ENCODE measurements at regions not wholly inside any gene's neighbourhood (a gene's known extent, or its start where the extent isn't known, plus 50 kb on each side); places are given as distances from the start of the nearest gene placed in this dataset.

GRCh38 chr5:174481737-174482136 lies 242.6 kb upstream of the MSX2 start:
- in situ Hi-C loops (cut with HindIII; ENCODE audit: low pct_ligation_motif_present, low sequenced_read_pairs), result no loop called here
- no peak overlapping the region for H3K27ac ChIP-seq
- no peaks in the 10 kb centered on the region for H3K27me3 ChIP-seq (replicated peaks)
- no peak overlapping the region for H3K4me3 ChIP-seq (ENCODE audit: low read depth, low read length)
- no peaks in the 10 kb centered on the region for H3K36me3 ChIP-seq (replicated peaks)
- TF ChIP-seq CTCF (IDR thresholded peaks at IDR 0.05; ENCODE audit: low read depth, low read length, missing control alignments), result no peak
- no peak for DNase-seq

- Histone ChIP-seq H3K27me3 (replicated peaks) (no peaks in the 10 kb centered on the region), H3K4me3 (ENCODE audit: low read depth, low read length) (no peak overlapping the region), H3K27ac (no peak overlapping the region), H3K36me3 (replicated peaks) (no peaks in the 10 kb centered on the region)
- in situ Hi-C loops (cut with HindIII; ENCODE audit: low pct_ligation_motif_present, low sequenced_read_pairs), result no loop called here
- TF ChIP-seq CTCF (IDR thresholded peaks at IDR 0.05; ENCODE audit: low read depth, low read length, missing control alignments), result no peak
- DNase-seq, result no peak
Measured at GRCh38 chr5:174482607-174483024, 241.8 kb upstream of the MSX2 start.

- no peak overlapping the region for H3K4me3 ChIP-seq (ENCODE audit: low read depth, low read length)
- H3K27me3 ChIP-seq (replicated peaks), result no peaks in the 10 kb centered on the region
- H3K36me3 ChIP-seq (replicated peaks), result no peaks in the 10 kb centered on the region
- H3K27ac ChIP-seq, result no peak overlapping the region
- in situ Hi-C loops (cut with HindIII; ENCODE audit: low pct_ligation_motif_present, low sequenced_read_pairs), result no loop called here
- no peak for DNase-seq
- no peak for TF ChIP-seq CTCF (IDR thresholded peaks at IDR 0.05; ENCODE audit: low read depth, low read length, missing control alignments)
Measured at GRCh38 chr5:174483411-174483810, 241.0 kb upstream of the MSX2 start.

- in situ Hi-C loops (cut with HindIII; ENCODE audit: low pct_ligation_motif_present, low sequenced_read_pairs), result no loop called here
- Histone ChIP-seq H3K4me3 (ENCODE audit: low read depth, low read length) (no peak overlapping the region), H3K27me3 (replicated peaks) (no peaks in the 10 kb centered on the region), H3K36me3 (replicated peaks) (no peaks in the 10 kb centered on the region), H3K27ac (no peak overlapping the region)
- DNase-seq, result no peak
- TF ChIP-seq CTCF (IDR thresholded peaks at IDR 0.05; ENCODE audit: low read depth, low read length, missing control alignments), result no peak
Measured at GRCh38 chr5:174489215-174489614, 235.2 kb upstream of the MSX2 start.

GRCh38 chr5:174489920-174490597 lies 234.3 kb upstream of the MSX2 start:
- Histone ChIP-seq H3K4me3 (ENCODE audit: low read depth, low read length) (no peak overlapping the region), H3K27me3 (replicated peaks) (no peaks in the 10 kb centered on the region), H3K27ac (no peak overlapping the region), H3K36me3 (replicated peaks) (no peaks in the 10 kb centered on the region)
- no peak for TF ChIP-seq CTCF (IDR thresholded peaks at IDR 0.05; ENCODE audit: low read depth, low read length, missing control alignments)
- in situ Hi-C loops (cut with HindIII; ENCODE audit: low pct_ligation_motif_present, low sequenced_read_pairs), result no loop called here
- no peak for DNase-seq

- no peak for DNase-seq
- H3K27ac ChIP-seq, result no peak overlapping the region
- in situ Hi-C loops (cut with HindIII; ENCODE audit: low pct_ligation_motif_present, low sequenced_read_pairs), result no loop called here
- no peak overlapping the region for H3K4me3 ChIP-seq (ENCODE audit: low read depth, low read length)
- no peaks in the 10 kb centered on the region for H3K27me3 ChIP-seq (replicated peaks)
- no peaks in the 10 kb centered on the region for H3K36me3 ChIP-seq (replicated peaks)
- no peak for TF ChIP-seq CTCF (IDR thresholded peaks at IDR 0.05; ENCODE audit: low read depth, low read length, missing control alignments)
Measured at GRCh38 chr5:174490728-174491127, 233.7 kb upstream of the MSX2 start.

Data from brain microvascular endothelial cell (primary cell).